HTR-8/SVneo (cell line): ENCODE measurements at regions not wholly inside any gene's neighbourhood (a gene's known extent, or its start where the extent isn't known, plus 50 kb on each side); places are given as distances from the start of the nearest gene placed in this dataset.
"Not testable (repeated sequence)": the region's sequence is repeated elsewhere in the genome, so short reads cannot be mapped to it uniquely, and the experiment has no call there.

Experiments
- DNase-seq: peaks from one replicate; pipeline ENCODE4 v3.0.0; 2011; ENCODE audit warnings: low spot score, mixed read lengths; ENCODE audit not compliant: insufficient read length
- FAIRE-seq: peaks from 2 replicates; lab custom pipeline; 2011; peaks lifted over from hg19 to GRCh38; lab: Jason Lieb, UNC

- no peak for FAIRE-seq
- peak; percentile 0 for DNase-seq
Measured at GRCh38 chr18:41899535-41899934, 55.5 kb upstream of the PIK3C3 start.

GRCh38 chr18:41893432-41893831, 61.6 kb upstream of the PIK3C3 start:
- no peak for FAIRE-seq
- DNase-seq = no peak

- no peak for FAIRE-seq
- no peak for DNase-seq
Measured at GRCh38 chr18:41887100-41887499, 67.9 kb upstream of the PIK3C3 start.

GRCh38 chr18:41886126-41886807, 68.8 kb upstream of the PIK3C3 start:
- no peak for FAIRE-seq
- DNase-seq = no peak

- no peak for FAIRE-seq
- no peak for DNase-seq
Measured at GRCh38 chr18:41881285-41881684, 73.7 kb upstream of the PIK3C3 start.

- no peak for FAIRE-seq
- DNase-seq = no peak
Measured at GRCh38 chr18:41879256-41879655, 75.8 kb upstream of the PIK3C3 start.

- FAIRE-seq (no peak), DNase-seq (no peak)
Measured at GRCh38 chr18:41875094-41875780, 79.8 kb upstream of the PIK3C3 start.

GRCh38 chr18:41873730-41874129, 81.3 kb upstream of the PIK3C3 start:
- no peak for DNase-seq

GRCh38 chr18:41872206-41872605, 82.8 kb upstream of the PIK3C3 start:
- DNase-seq (no peak), FAIRE-seq (no peak)

More at GRCh38 chr18:41873730-41874129, 81.3 kb upstream of the PIK3C3 start:
- no peak for FAIRE-seq

GRCh38 chr18:41871229-41872000, 83.6 kb upstream of the PIK3C3 start:
- no peak for FAIRE-seq

GRCh38 chr18:41870817-41871216, 84.2 kb upstream of the PIK3C3 start:
- no peak for DNase-seq
- no peak for FAIRE-seq

More at GRCh38 chr18:41871229-41872000, 83.6 kb upstream of the PIK3C3 start:
- DNase-seq = no peak

GRCh38 chr18:41870191-41870590, 84.8 kb upstream of the PIK3C3 start:
- DNase-seq (no peak), FAIRE-seq (no peak)

GRCh38 chr18:41865796-41866195, 89.2 kb upstream of the PIK3C3 start:
- DNase-seq, FAIRE-seq: not testable (repeated sequence)

GRCh38 chr18:41864216-41864615, 90.8 kb upstream of the PIK3C3 start:
- DNase-seq (no peak), FAIRE-seq (no peak)

GRCh38 chr18:41862921-41863320, 92.1 kb upstream of the PIK3C3 start:
- DNase-seq = no peak
- no peak for FAIRE-seq

- no peak for DNase-seq
- FAIRE-seq = no peak
Measured at GRCh38 chr18:41860987-41861386, 94.0 kb upstream of the PIK3C3 start.

- no peak for FAIRE-seq
- DNase-seq = no peak
Measured at GRCh38 chr18:41858761-41859555, 96.1 kb upstream of the PIK3C3 start.

- FAIRE-seq = no peak
- DNase-seq = no peak
Measured at GRCh38 chr18:41853280-41853679, 101.8 kb upstream of the PIK3C3 start.

- no peak for FAIRE-seq
Measured at GRCh38 chr18:41850781-41851180, 104.3 kb upstream of the PIK3C3 start.

GRCh38 chr18:41849632-41850031, 105.4 kb upstream of the PIK3C3 start:
- FAIRE-seq (no peak), DNase-seq (no peak)

More at GRCh38 chr18:41850781-41851180, 104.3 kb upstream of the PIK3C3 start:
- DNase-seq = no peak
